ENCODE measurements at regions not wholly inside any gene's neighbourhood (a gene's known extent, or its start where the extent isn't known, plus 50 kb on each side); places are given as distances from the start of the nearest gene placed in this dataset.
A peak's percentile ranks its signal among the peaks of the same experiment; 100 is the strongest.

- no peak; the same call in 1 of the 2 replicates for TF ChIP-seq ZNF790 (CRISPR knock-in tag; IDR thresholded peaks at IDR 0.05; ENCODE audit: borderline replicate concordance)
- TF ChIP-seq NCOR1 (IDR thresholded peaks at IDR 0.05; ENCODE audit: borderline replicate concordance, low read length), result peak; percentile 87
- 0 out of 2 replicates have a peak, but pooled peaks have one; percentile 55 for TF ChIP-seq ZNF556 (CRISPR knock-in tag; IDR thresholded peaks at IDR 0.05; ENCODE audit: borderline replicate concordance)
- TF ChIP-seq ZNF292 (CRISPR knock-in tag; IDR thresholded peaks at IDR 0.05; ENCODE audit: borderline replicate concordance, low read depth), result peak; percentile 15; the same call in 1 of the 2 replicates
- peak; percentile 76; the same call in 1 of the 2 replicates for TF ChIP-seq ZNF430 (CRISPR knock-in tag; IDR thresholded peaks at IDR 0.05)
- TF ChIP-seq CHCHD3 (CRISPR knock-in tag; IDR thresholded peaks at IDR 0.05), result no peak
- TF ChIP-seq NFE2L1 (CRISPR knock-in tag; IDR thresholded peaks at IDR 0.05; ENCODE audit: borderline replicate concordance), result no peak
- peak; percentile 88 for TF ChIP-seq MAFF (IDR thresholded peaks at IDR 0.05; ENCODE audit: low read depth, low read length)
- TF ChIP-seq RFXAP (CRISPR knock-in tag; IDR thresholded peaks at IDR 0.05; ENCODE audit: borderline replicate concordance), result no peak
- no peak for TF ChIP-seq ZNF629 (CRISPR knock-in tag; conservative IDR thresholded peaks at IDR 0.05)
- peak; percentile 83 for TF ChIP-seq FOXO1 (CRISPR knock-in tag; IDR thresholded peaks at IDR 0.05)
- no peak for TF ChIP-seq MLX (CRISPR knock-in tag; IDR thresholded peaks at IDR 0.05)
- TF ChIP-seq ZNF710 (CRISPR knock-in tag; IDR thresholded peaks at IDR 0.05; ENCODE audit: borderline replicate concordance), result peak; percentile 87; the same call in 1 of the 2 replicates
- peak; percentile 18; the same call in 1 of the 2 replicates for TF ChIP-seq RXRA (CRISPR knock-in tag; IDR thresholded peaks at IDR 0.05)
- TF ChIP-seq HNF1B (CRISPR knock-in tag; IDR thresholded peaks at IDR 0.05), result peak; percentile 95
- TF ChIP-seq ISL2 (CRISPR knock-in tag; IDR thresholded peaks at IDR 0.05), result peak; percentile 87; the same call in 1 of the 2 replicates
- peak; percentile 68; the same call in 1 of the 2 replicates for TF ChIP-seq ZNF431 (CRISPR knock-in tag; IDR thresholded peaks at IDR 0.05; ENCODE audit: borderline replicate concordance, low read depth)
- 0 out of 2 replicates have a peak, but pooled peaks have one; percentile 67 for TF ChIP-seq TSC22D2 (CRISPR knock-in tag; IDR thresholded peaks at IDR 0.05; ENCODE audit: borderline replicate concordance)
- TF ChIP-seq ZFX (CRISPR knock-in tag; IDR thresholded peaks at IDR 0.05; ENCODE audit: low read depth), result peak; percentile 40; the same call in 1 of the 2 replicates
- no peak for TF ChIP-seq MTA3 (CRISPR knock-in tag; IDR thresholded peaks at IDR 0.05)
- TF ChIP-seq TFAP4 (IDR thresholded peaks at IDR 0.05; ENCODE audit: borderline replicate concordance, low read depth), result peak; percentile 30; the same call in 1 of the 2 replicates
- peak; percentile 65 for TF ChIP-seq TFE3 (CRISPR knock-in tag; IDR thresholded peaks at IDR 0.05)
- TF ChIP-seq RAD51 (IDR thresholded peaks at IDR 0.05; ENCODE audit: borderline replicate concordance), result no peak
Measured at GRCh38 chr17:59513934-59514841, 51.2 kb upstream of the DHX40 start (continued).
